HG03457 (cell line): ENCODE measurements at regions not wholly inside any gene's neighbourhood (a gene's known extent, or its start where the extent isn't known, plus 50 kb on each side); places are given as distances from the start of the nearest gene placed in this dataset.

Experiments used
- ATAC-seq: cut with Tn5 transposase; IDR thresholded peaks from one replicate; pipeline ENCODE4 v1.9.1; 2021; ENCODE audit warnings: moderate number of reproducible peaks; ENCODE audit not compliant: unreplicated experiment

- ATAC-seq = no peak
These were observed 249.7 kb downstream of the AASDHPPT start for GRCh38 chr11:106327134-106327533.

GRCh38 chr11:106327637-106328036, 250.2 kb downstream of the AASDHPPT start:
- ATAC-seq = no peak

- no peak for ATAC-seq
These were observed 252.0 kb downstream of the AASDHPPT start for GRCh38 chr11:106329273-106330018.

- ATAC-seq = no peak
These were observed 253.7 kb downstream of the AASDHPPT start for GRCh38 chr11:106331176-106331575.

GRCh38 chr11:106333678-106334077, 256.2 kb downstream of the AASDHPPT start:
- ATAC-seq = no peak

- ATAC-seq = no peak
These were observed 266.9 kb downstream of the AASDHPPT start for GRCh38 chr11:106344394-106344793.

- no peak for ATAC-seq
These were observed 267.5 kb downstream of the AASDHPPT start for GRCh38 chr11:106344966-106345365.

- ATAC-seq = no peak
These were observed 275.6 kb downstream of the AASDHPPT start for GRCh38 chr11:106353031-106353430.

GRCh38 chr11:106369224-106369623, 291.8 kb downstream of the AASDHPPT start:
- no peak for ATAC-seq

- ATAC-seq = no peak
These were observed 301.2 kb downstream of the AASDHPPT start for GRCh38 chr11:106378513-106379179.

GRCh38 chr11:106379265-106379664, 301.8 kb downstream of the AASDHPPT start:
- ATAC-seq = no peak

GRCh38 chr11:106379712-106380111, 302.2 kb downstream of the AASDHPPT start:
- ATAC-seq = no peak

- no peak for ATAC-seq
These were observed 304.4 kb downstream of the AASDHPPT start for GRCh38 chr11:106381895-106382294.

- ATAC-seq = no peak
These were observed 307.0 kb downstream of the AASDHPPT start for GRCh38 chr11:106384429-106384828.

- ATAC-seq = no peak
These were observed 309.1 kb downstream of the AASDHPPT start for GRCh38 chr11:106386519-106386918.

- ATAC-seq = no peak
These were observed 311.6 kb downstream of the AASDHPPT start for GRCh38 chr11:106389101-106389500.

GRCh38 chr11:106390078-106390477, 312.6 kb downstream of the AASDHPPT start:
- ATAC-seq = no peak

GRCh38 chr11:106391771-106392420, 314.4 kb downstream of the AASDHPPT start:
- ATAC-seq = no peak

GRCh38 chr11:106395716-106396349, 318.4 kb downstream of the AASDHPPT start:
- ATAC-seq = no peak

GRCh38 chr11:106397787-106398501, 320.5 kb downstream of the AASDHPPT start:
- no peak for ATAC-seq
